IPS-NIHi7 (cell line): ENCODE measurements at regions not wholly inside any gene's neighbourhood (a gene's known extent, or its start where the extent isn't known, plus 50 kb on each side); places are given as distances from the start of the nearest gene placed in this dataset.

ENCODE experiments used
- DNase-seq: peaks from one replicate; pipeline ENCODE4 v3.0.0; 2012; ENCODE audit warnings: mixed read lengths; ENCODE audit errors: extremely low spot score

DNA sequence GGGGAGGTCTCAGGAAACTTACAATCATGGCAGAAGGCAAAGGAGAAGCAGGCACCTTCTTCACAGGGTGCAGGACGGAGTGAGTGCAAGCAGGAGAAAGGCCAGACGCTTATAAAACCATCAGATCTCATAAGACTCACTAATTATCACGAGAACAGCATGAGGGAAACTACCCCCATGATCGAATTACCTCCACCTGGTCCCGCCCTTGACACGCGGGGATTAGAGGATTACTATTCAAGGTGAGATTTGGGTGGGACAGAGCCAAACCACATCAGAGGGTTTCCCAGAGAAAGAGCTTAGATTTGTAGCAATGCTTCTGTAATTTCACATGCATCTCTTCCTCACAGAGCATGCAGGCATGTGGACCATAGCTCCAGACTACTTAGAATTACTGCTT lies 615.7 kb upstream of the UBE2E2 start:
- no peak for DNase-seq

DNA sequence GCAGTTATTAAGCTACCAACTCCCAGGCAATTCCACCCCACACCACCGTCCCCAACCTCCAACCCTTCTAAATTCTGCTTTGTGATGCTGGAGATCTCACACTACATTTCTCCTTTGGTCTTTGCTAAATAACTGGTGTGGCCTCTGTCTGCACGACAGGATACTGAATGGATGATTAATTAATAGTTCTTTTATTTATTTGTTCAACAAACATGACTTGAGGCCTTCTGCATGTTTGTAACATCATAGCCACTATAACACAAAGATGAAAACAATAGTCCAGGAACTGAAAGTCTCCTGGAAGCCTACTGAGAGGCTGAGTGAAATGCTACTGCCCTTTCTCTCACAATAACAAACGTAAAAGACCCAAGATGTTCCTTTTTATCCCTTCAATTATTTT lies 609.5 kb upstream of the UBE2E2 start:
- no peak for DNase-seq

DNA sequence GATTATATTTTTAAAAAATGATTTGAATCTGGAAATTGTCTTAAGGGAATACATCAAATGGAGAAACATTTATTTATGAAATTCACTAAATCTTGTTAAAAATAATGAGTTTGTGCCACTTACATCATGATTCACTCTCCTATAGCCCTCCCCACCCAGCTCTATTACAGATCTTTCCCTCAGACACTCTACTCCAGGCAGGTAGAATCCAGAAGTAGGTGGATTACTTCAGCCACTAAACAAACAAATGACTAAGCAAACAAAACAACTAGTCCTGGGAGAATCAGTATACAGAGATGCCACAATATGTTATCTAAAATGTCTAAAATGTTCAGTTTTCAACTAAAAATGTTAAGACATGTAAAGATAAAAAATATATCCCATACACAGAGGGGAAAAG lies 608.1 kb upstream of the UBE2E2 start:
- no peak for DNase-seq

DNA sequence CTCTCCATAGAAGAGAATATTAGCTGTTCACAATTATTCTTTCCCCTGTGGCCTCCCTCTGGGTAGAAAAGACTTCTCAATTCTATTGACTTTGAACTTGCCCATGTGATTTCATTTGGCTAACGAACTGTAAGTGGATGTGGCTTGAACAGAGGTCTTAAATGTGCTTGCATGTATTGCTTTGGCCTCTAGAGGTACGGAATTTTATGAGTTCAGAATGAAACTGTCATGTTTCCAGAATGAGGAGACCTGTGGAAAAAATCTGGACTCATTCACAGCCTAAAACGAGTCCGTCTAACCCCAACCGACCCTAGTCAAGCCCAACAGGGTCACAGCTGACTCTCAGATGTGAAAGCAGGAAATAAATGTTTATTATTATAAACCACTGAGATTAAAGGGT lies 596.7 kb upstream of the UBE2E2 start:
- DNase-seq = no peak

DNA sequence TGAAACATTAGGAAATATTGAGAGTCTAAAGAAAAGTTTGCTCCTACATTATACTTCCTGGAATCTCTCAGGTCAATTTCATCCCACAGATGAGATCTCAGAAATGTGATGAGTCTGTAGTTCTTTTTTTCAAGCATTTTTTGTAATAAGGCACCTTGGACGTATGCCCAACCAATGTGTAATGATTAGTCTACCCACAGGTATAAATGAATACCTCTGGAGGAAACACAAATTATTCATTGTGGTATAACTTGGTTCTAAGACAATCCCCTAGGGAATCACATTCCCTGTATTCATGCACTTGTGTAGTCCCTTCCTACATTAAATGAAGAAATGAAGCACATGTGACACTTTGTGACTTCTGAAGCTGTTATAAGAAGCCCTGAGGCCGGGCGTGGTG lies 596.2 kb upstream of the UBE2E2 start:
- no peak for DNase-seq

DNA sequence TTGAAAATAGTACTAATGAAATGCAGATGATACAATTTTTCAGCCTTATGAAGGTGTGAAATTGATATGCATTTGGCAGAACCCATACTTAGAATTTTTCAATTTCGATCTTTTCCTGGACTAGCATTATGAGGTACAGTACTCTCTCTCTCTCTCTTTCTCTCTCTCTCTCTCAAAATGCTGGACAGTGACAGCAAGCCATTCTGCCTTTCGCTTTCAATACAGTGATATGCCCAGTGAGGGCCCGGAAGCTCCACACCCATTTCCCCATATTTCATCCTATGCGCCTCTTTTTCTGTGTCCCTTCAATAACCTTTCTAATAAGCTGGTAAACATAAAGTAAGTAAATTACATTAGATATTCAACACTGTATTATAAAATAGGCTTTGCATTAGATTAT lies 595.0 kb upstream of the UBE2E2 start:
- DNase-seq = no peak

DNA sequence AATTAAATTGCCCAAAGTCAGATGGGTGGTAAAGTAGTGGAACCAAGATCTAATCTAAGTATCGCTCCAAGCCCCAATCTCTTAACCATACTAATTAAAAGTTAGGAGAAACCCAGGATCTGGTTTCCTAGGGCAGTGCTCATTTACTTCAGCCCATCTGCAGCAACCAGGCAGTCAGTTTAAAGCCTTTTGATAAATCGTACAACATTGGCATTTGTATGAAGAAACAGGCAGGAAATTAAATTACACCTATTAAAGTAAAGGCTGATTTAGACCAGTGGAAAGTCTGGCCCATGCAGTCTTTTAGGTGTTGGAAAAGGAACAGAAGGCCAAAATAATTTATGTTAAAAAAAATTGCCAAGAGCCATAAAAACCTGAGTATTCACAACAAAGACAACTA lies 594.4 kb upstream of the UBE2E2 start:
- DNase-seq = no peak

DNA sequence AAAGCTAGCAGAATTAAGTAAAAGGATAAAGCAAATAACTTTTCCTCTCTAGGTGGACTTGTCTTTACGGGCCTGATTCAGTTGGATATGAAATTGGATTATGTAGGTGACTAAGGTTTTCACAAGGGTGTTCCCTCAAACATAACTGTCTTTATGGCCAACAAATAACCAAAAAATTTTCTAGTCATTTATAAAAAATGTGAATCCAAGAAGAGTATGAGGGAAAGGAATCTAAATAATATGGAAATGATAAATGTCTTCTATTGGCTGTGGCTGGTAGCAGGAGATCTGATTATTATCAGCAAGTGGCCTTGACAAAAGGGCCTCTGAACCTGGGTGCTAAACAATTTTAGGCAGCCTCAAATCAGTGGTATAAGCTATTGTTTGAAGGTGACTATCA lies 594.0 kb upstream of the UBE2E2 start:
- DNase-seq = no peak

DNA sequence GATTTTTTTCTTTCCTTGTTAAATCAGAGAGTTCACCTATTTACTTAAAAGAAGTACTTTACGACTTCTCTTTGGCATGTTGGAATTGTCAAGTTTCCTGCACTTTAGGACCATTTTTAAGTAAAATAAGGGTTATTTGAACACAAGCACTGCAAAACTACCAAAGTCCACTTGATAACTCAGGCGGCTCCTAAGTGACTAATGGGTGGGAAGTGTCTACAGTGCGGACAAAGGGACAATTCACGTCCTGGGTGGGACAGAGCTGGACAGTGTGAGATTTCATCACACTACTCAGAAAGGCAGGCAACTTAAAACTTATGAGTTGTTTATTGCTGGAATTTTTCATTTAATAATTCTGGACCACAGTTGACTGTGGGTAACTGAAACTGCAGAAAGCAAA lies 590.2 kb upstream of the UBE2E2 start:
- no peak for DNase-seq

DNA sequence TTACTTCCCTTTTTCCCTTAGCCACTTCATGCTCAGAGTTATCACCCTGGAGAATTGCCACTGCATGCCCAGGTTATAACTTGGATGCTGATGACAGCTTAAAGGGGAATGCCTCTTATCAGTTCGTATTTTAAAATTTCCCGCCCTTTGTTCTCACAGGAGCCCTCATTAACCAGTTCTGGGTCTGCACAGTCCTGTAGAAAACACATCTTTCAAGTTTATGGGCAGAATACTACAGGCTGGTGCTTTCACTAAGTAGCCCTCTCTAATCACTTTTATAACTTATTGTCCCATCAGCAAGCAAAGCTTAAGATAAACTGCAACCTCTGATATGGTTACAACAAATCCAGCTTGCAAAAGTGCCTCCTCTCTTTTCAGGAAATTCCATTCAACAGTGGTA lies 587.3 kb upstream of the UBE2E2 start:
- no peak for DNase-seq

DNA sequence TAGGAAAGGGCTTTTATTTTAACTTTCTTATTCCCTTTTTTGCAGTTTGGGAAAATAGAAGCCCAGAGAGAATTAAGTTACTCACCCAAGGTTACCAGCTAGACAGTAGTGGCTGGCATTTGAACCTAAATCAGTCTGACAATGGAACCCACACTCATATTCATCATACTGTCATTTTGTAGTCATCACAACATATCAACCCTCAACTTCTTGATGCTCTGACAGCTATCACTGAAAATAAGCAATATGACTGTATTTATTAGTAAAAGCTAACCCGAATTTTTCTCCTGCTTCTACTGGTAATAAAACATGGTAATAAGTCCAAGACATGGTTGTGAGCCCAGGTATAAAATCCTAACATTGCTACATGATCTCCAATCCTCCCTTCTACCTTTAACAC lies 585.8 kb upstream of the UBE2E2 start:
- DNase-seq = no peak

DNA sequence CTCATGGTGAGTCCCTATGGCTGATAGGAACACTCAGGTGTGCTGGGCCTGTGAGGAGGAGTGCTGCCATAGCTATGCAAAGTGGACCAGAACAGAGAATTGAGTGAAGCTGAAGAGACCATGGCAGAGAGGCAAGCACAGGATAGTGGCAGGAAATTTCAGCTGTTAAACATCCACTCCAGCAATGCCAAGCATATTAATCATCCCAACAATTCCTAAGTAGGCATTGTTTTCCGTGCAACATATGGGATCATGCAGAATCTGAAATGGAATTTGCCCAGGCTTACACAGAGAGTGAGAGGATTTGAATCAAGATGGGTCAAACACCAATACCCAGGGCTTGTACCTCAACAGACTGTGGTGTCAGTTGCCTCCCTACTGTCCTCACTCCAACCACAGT lies 582.6 kb upstream of the UBE2E2 start:
- DNase-seq = no peak

DNA sequence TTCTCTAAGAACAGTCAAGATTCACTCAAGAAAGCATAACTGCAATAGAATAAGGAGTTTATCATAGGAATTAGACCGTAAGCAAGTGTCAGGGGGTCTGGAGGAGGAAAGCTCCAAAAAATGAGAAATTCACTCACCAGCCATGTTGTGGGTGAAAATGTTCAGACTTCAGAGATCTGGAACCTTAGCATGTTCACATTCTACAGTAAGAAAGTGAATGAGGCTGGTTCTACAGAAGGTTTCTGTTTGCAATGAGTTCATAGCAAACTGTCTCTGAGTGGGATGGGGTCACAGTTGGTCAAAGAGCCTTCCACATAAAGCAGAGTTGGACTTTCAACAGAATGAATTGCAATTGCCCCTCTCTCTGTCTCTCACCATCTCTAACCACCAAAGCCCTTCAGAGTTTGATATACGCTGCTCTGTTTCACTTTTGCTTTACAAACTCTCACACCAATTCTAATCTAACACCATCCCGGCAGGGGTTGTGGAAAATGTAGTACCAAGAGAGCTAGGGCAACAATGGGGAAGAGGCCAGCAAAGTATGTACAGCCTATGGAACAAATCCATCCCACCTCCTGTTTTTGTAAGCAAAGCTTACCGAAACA lies 581.8 kb upstream of the UBE2E2 start:
- DNase-seq = no peak

DNA sequence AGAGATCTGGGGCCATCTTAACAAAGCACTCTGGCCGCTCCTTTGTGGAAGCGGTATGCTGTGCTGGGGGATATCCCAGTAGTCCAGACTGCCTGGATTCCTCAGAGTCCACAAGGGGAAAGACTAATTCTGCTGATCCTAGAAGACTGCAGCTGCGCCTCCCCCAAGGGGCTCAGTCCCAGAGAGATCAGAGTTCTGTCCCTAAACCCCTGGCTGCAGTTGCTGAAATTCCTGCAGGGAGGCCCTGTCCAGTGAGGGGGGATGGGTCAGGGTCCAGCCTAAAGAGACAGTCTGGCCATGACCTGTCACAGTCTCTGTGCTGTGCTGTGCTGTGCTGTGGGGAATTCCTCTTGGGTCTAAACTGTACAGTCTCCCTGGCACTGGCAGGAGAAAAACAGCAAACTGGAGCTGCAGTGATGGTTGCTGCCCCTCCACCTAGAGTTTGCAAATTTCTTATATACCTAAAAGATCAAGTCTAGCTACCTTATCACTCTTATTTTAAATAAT lies 575.1 kb upstream of the UBE2E2 start:
- no peak for DNase-seq

DNA sequence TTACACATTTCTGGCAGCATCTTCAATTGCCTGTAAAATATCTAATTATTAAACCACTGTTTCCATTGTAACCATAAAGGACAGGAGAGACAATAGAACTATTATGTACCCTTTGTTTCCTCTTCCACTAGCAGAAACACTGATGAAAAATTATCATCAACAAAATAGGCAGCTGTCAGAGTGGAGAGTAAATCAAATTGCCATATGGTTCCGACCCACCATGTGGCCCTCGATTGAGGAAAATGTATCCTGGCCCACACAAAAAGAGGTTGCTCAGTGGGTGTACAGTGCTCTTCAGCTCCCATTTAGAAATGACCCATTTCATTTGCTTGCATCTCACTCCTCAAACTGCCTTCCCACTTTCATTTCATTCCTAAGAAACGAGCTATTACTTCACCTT lies 570.6 kb upstream of the UBE2E2 start:
- DNase-seq = no peak

DNA sequence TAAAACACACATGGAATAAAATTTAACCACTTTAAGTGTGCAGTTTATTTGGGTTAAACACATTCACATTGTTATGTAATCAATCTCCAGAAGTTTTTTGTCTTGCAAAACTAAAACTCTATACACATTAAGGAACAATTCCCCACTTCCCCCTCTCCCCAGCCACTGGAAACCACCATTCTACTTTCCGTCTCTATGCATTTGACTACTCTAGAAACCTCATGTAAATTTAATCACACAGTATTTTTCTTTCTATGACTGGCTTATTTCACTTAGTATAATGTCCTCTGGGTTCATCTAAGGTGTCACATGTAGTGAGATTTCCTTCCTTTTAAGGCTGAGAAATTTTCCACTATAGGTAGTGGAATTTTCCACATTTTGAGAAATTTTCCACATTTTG lies 568.7 kb upstream of the UBE2E2 start:
- DNase-seq = no peak

DNA sequence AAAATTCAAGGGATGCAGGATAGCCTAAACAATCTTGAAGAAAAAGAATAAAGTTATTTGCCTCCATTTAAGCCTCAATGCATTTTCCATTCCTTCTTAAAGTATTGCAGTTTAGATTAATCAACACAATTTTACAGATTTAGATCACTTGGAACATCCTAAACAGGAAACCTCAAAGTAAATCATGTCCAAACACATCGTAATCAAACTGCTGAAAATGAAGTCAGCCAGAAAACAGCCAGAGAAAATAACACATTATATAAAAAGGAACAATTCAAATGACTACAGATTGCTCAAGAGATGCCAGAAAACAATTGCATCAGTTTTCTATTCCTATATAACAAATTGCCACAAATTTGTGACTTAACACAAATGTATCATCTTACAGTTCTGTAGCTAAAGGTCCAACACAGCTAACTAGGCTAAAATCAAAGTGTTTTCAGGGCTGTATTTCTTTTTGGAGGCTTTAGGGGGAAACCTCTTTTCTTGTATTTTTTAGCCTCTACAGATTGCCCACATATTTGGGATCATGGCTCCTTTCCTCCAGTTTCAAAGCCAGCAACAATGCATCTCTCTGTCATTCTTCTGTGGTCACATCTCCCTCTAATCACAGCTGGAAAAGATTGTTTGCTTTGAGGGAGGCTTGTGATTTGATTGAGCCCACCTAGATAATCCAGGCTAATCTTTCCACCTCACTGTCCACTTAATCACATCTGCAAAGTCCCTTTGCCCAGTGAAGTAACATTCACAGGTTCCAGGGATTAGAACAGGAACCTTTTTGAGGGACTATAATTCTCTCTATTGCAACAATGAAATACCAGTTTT lies 543.3 kb upstream of the UBE2E2 start:
- DNase-seq = no peak

DNA sequence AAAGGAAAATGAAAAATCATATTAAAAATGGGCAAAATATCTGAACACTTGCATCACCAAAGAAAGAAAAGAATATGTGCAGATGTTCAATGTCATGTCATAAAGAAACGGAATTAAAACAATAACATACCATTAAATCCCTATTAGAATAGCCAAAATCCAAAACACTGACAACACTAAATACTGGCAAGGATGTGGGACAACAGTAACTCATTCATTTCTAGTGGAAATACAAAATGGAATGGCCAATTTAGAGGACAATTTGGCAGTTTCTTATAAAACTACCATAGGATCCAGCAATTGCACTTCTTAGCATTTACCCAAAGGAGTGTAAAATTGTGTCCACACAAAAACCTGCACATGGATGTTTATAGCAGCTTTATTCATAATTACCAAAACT lies 542.5 kb upstream of the UBE2E2 start:
- no peak for DNase-seq

DNA sequence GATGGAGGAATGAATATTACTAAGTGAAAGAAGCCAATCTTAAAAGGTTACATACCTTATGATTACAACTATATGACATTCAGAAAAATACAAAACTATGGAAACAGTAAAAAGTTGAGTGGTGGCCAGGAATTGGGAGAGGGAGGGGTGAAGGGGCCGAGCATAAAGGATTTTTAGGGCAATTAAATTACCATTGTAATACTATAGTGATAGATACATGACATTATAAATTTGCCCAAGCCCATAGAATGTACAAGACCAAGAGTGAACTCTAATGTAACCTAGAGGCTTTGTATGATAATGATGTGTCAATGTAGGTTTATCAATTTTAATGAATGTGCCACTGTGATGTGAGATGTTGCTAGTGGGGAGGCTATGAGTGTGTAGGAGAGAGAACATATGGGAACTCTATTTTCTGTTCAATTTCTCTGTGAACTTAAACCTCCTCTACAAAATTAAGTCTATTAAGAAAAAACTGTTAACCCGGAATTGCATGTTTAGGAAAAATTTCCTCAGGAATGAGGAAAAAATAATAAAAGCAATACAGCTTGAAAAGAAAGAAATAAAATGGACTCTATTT lies 541.9 kb upstream of the UBE2E2 start:
- no peak for DNase-seq

DNA sequence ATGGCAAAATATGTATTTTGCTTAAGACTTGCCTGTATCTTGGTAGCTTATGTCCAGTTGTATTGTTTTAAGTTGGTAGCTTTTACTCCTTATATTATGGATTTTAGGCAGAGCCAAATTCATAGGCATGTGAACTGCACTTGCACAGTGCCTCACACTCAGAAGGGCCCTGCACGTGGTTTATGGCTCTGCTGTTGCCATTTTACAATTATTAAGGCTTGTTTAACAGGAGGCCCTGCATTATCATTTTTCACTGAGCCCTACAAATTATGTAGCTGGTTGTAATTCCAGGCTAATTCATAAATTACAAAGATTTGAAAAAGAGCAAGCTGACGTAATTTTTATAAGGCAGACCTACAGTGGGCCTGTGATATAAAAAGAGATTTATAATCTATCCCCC lies 537.6 kb upstream of the UBE2E2 start:
- DNase-seq = no peak

DNA sequence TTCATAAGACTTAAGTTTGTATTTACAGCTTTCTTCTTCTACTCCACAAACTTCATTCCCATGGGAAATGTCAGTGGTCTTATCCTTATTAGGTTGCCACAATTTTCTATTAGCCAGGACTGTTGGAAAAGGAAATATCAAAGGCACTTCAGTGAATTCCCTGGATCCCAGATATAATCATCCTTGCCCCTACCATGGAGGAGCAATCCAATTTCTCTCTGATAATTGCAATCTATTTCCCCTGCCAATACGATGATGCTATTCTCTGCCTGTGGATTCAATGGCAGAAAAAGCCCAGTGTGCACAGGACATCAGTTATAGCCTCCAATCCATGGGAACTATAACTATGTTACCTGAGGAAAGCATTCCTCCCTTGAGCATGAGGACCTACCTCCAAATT lies 536.4 kb upstream of the UBE2E2 start:
- DNase-seq = no peak

DNA sequence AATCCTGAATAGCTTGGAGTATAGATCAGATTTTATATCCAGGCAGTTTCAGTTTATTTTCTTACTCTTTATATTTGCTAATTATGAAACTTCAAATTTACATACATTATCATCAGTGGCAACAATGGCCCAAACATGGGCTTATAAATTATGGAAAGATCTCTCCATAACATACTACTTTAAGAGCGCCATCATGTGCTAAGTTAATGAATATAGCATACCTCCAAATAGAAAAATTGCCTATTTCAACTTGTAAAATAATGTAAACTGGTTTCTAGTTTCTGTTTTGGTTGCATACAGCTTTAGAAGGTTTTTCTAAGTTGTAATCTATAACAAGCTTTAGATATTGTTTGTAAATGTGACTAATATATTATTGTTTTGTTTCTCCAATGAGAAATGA lies 531.3 kb upstream of the UBE2E2 start:
- DNase-seq = no peak

DNA sequence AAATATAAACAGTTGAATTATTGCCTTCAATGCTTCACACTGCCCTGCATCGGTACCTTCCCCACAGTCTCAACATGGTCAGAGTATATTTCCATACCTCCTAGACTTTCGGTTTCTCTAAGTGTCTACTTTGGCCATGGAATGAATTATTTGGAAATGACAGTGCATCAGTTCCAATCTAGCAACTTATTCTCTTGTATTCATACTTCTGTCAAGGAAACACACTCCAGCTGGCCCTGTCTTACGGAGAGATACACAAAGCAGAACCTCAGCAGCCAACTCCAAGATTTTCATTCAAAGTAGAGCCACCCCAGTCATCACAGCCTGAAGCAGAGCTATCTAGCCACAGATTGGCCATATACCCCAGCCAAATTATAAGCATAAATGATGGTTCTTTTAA lies 518.4 kb upstream of the UBE2E2 start:
- DNase-seq = no peak
